GM19328 (cell line): ENCODE measurements at regions not wholly inside any gene's neighbourhood (a gene's known extent, or its start where the extent isn't known, plus 50 kb on each side); places are given as distances from the start of the nearest gene placed in this dataset.
"Not testable (repeated sequence)": the region's sequence is repeated elsewhere in the genome, so short reads cannot be mapped to it uniquely, and the experiment has no call there.

Source experiments
- ATAC-seq: cut with Tn5 transposase; IDR thresholded peaks from one replicate; pipeline ENCODE4 v1.9.1; 2021; ENCODE audit warnings: mild to moderate bottlenecking, moderate library complexity; ENCODE audit not compliant: unreplicated experiment

GRCh38 chr9:18063856-18064390 lies 410.0 kb upstream of the ADAMTSL1 start:
- ATAC-seq: no peak

DNA sequence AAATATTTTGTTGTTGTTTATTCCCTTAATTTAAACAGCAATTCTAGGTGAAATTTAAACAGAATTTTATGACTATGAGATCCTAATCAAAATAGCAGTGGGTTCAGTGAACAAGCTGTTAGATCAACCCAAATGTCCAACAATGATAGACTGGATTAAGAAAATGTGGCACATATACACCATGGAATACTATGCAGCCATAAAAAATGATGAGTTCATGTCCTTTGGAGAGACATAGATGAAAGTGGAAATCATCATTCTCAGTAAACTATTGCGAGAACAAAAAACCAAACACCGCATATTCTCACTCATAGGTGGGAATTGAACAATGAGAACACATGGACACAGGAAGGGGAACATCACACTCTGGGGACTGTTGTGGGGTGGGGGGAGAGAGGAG lies 407.3 kb upstream of the ADAMTSL1 start:
- not testable (repeated sequence) for ATAC-seq

DNA sequence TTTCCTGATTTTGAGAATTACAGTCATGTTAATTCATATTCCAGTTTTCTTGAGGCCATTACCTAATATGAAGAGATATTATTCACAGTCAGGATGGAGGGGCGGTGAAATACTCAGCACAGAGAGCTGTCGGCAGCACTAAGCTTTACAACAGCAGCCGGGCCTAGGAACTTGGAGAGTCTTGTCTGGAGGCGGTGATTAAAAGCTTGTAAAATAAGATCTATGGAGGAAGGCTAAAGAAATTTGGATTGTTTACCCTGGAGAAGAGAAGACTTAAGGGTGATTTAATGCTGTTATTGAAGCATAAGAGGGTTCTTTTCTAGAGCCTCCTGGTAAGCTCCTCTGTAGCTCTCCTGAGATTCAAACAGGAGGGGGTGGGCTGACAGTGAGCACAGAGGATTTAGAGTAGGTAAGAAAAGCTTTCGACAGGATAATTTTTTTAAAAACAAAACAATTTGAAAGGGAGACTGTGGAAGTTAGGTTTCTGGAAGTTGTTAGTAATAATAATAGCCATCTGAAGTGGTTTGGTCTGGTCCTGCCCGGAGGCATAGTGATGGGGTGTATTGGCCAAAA lies 406.3 kb upstream of the ADAMTSL1 start:
- ATAC-seq: no peak

GRCh38 chr9:18068900-18069299 lies 405.1 kb upstream of the ADAMTSL1 start:
- ATAC-seq: no peak

DNA sequence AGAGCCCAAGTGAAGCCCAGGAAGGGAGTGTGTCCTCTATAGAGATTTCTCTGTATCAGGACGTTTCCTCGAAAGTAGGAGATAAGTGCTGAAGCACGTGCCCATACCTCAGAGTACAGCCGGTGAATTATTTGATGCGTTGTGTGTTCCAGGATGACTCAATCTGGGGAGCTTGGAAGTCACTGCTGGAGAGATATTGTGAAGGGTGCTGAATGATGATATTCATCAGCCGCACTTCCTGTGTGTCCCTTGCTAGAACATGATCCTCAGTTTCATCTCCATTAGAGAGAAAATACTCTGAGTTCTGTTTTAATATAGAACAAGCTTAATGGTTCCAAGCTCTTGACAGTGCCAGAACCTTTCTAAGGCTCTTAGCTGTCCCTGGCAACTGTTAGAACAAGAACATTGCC lies 402.3 kb upstream of the ADAMTSL1 start:
- ATAC-seq: no peak

- no peak for ATAC-seq
Measured at GRCh38 chr9:18073002-18073401, 401.0 kb upstream of the ADAMTSL1 start.

GRCh38 chr9:18074041-18074440 lies 399.9 kb upstream of the ADAMTSL1 start:
- no peak for ATAC-seq

DNA sequence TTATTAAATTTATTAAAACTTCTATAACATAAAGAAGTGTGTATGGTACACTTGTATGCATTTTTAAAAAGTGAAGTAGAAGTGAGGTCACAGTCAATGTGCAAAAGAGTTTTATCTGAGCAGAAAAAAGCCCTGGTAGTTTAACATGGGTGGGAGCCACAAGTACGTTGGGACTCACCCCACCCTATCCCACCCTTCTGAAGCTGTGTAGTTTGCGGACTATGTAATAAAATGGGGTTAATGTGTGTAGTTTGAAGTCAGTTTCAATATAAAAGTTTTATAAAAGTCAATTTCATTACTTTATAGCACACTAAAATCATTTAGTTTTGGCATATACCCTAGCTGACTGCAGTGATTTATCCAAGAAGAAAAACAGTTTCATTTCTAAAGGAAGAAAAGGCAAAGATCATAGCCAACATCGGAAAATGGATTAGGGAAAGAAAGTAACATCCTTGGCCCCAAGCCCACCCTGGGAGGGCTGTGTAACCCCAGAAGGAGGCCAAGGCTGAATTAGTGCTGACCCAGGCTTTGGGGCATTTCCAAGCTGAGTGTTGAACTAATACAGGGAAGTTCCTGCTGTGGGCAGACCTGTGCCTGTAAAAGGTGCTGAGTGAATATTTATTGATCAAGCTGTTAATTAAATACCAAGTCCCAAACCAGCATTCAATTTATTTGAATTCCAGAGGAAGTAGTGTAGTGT lies 398.6 kb upstream of the ADAMTSL1 start:
- ATAC-seq: no peak

GRCh38 chr9:18077941-18078678 lies 395.8 kb upstream of the ADAMTSL1 start:
- no peak for ATAC-seq

DNA sequence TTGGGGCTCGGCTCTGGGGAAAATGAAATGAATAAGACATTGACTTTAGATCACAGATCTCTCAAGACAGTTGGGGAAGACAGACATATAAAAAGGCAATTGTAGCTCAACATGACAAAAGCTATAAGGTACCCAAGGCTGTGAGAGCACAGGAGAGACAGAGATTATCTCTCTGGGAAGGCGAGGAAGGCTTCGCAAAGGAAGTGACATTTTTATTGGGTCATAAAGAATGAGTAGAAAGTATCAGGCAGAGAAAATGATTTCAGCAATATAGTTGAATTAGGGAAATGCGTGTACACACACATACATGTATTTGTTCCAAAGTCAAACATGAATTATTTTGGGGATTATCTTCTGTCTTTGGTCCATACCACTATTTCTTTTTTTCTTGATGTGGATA lies 381.8 kb upstream of the ADAMTSL1 start:
- ATAC-seq: no peak

- ATAC-seq: no peak
Measured at GRCh38 chr9:18106006-18106560, 367.9 kb upstream of the ADAMTSL1 start.

GRCh38 chr9:18109675-18110074 lies 364.3 kb upstream of the ADAMTSL1 start:
- no peak for ATAC-seq

DNA sequence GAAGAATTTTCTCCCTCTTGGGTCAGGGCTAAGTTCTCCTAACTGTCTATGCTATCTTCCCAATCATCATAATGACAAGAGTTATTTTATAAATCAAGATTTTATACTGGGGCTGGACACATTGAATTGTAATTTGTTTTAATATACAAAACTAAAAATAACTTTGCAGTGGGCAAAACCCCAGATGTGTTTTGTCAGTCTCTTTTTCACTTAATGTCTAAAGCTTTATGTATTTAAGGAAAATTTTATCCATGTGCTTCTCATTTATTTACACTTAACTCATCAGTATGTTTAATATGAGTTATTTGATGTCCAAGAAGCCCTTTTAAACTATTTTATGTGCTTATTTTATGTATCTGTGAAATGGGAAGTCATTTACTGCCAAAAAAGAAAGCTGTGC lies 362.8 kb upstream of the ADAMTSL1 start:
- ATAC-seq: no peak

DNA sequence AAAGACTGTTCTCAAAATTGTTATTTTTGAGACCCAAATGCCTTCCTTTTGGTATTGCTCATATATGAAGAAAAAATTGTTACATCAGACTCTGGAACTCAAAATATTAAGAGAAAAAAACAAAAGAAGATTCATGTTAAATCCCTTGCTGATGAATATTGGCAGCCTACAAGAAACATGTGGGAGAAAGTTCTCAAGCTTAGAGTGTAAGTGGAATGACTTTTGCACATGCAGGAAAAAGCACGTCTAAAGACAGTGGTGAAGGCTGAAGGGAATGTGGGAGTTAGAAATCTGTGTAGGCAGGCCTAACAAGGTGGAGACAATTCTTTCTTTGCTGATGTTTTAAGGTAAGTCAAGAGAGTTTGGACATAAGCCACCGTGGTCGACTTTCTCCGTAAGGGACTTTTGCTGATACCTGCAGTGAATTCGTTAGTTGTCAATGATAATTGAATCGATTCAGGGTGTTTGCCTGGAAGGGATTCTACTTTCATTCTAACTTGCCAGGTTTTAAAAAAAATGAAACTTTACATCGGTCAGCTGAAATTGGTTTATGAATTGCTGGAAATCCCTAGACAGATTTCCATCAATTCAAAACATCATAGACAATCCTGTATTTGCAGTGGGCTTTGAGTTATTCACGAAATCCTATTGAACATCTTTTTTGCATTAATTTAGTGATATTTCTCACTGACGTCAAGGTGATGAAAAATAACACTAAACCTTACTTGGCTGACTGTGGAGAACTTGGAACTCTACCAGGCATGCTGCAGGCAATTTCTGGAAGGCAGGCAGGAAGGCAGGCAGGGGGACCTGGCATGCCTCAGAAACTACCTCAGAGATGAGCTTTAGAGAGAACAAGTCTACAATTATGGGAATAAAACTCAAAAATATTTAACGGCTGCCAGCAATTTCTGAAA lies 359.1 kb upstream of the ADAMTSL1 start:
- ATAC-seq: no peak

DNA sequence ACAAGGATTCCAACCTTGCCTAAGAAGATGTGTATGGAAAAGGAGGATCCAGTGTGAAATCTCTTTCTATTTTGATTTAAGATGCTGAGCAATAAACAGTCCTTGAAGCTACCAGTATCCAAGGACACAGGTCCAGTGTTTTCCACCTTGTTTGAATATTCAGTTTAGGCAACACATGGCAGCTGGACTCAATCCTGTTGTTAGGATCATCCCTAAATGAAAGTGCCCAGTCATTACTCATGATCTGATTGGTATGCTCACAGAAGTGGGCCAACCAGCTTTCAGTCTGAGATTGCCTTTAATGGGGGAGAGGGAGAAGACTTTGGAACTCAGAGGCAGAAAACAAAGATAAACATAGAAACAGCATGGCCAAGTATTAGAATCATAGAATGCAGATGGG lies 355.7 kb upstream of the ADAMTSL1 start:
- no peak for ATAC-seq

GRCh38 chr9:18122171-18122570 lies 351.8 kb upstream of the ADAMTSL1 start:
- ATAC-seq: no peak

DNA sequence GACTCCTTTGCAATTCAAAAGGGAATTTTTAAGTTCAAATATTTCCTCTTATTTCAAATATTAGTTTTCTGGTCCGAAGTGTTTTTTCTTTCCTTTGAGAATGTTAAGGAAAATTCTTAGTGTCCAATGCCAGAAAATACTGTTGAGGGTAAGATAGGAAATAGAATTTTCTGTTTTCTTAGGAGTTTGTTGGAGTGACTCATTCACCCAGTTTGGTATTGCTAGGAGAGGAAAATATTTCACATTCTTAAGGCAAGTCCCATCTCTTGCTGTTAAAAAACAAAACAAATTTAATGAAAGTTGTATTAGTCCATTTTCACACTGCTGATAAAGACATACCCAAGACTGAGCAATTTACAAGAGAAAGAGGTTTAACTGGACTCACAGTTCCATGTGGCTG lies 349.2 kb upstream of the ADAMTSL1 start:
- no peak for ATAC-seq

DNA sequence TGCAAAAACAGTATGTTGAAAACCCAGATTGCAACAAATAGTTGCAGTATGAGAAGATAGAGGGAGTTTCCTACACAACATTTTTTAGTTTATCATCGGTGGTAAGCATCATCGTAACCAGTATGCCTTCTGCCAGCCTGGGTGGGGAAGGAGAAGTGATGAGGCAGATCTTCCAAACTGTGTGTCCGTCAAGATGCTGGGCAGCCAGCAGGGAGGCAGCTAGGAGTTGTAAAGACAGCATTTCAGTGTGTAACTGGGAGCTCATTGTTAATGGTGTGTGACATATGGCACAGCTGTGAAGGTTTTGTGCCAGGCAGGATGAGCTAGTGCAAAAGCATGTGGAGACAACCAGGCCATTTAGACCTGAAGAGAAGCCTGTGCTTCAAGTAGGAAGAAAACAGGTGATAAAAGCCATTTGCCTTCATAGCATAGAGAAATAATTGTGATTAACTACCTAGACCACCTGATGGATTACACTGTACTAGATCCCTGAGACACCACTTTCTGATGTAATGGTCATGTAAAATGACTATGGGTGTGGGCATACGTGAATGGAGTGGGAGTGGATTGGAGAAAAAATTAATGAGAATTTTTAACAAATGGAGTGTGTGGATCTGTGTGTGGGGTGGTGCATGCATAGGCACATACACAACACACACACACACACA lies 347.0 kb upstream of the ADAMTSL1 start:
- ATAC-seq: no peak

DNA sequence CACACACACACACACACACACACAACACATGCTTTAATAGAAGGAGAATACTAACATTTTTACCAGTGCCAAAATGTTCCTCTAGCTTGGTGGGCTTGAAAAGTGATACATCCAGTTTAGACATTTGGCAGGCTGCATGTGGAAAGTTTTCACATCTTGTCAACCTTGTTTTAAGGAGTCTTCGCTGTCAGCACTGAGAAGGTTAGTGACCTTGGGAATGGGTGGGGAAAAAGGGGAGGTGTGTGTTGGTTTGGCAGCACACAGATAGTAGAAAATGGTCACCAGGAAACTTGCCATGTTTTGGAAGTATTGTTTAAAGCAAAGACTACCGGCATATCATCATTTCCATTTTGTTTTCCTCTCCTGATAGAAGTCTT lies 346.5 kb upstream of the ADAMTSL1 start:
- no peak for ATAC-seq

DNA sequence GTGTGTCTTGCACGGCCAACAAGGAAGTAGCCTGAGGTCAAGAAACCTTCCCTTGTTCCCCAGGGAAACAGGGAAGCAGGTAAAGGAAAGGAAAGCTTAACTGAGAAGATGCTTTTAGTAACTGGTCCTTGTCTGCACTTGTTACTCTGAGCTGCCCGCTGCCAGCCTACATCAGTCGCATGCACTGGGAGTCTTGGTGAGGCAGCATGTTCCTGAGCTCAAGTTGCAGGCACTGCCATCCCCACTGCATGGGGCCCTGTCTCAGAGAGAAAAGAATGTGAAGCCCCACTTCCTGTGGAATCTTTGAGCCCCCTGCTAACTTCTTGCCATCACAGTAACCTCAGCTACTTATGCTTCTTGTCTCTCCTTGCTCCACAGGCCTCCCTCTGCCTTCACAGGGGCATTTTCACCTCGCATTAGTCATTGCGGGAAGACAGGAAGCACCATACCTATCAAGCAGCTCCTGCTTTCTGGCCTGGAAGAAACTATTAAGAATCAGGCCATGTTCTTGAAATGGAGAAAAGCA lies 344.1 kb upstream of the ADAMTSL1 start:
- ATAC-seq: no peak
